ENCODE measurements at regions not wholly inside any gene's neighbourhood (a gene's known extent, or its start where the extent isn't known, plus 50 kb on each side); places are given as distances from the start of the nearest gene placed in this dataset.

DNA sequence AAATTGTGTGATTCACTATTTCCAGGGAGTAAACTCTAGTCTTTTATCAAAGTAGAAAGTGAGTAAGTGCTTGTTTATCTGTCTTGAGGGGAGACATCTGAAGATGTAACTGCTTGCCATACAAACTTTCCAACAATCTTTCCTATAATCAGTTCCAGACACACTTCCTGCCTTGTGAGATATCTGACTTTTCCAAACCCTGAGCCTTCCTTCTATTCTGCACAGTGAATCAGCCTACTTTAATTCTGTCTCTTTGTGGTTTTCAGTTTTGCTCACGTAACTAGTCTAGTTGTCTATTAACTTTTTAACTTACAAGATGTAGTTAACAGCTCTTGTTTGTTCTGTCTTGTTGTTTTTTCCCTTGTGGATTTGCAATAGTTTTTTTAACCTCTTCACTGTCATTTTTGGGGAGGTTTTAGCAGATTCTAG, 947.8 kb downstream of the C4orf33 start:
- no peak for TF ChIP-seq EZH2 (IDR thresholded peaks at IDR 0.05; ENCODE audit: borderline replicate concordance, low read depth, low read length, severe bottlenecking)
- TF ChIP-seq, protein P1, sequence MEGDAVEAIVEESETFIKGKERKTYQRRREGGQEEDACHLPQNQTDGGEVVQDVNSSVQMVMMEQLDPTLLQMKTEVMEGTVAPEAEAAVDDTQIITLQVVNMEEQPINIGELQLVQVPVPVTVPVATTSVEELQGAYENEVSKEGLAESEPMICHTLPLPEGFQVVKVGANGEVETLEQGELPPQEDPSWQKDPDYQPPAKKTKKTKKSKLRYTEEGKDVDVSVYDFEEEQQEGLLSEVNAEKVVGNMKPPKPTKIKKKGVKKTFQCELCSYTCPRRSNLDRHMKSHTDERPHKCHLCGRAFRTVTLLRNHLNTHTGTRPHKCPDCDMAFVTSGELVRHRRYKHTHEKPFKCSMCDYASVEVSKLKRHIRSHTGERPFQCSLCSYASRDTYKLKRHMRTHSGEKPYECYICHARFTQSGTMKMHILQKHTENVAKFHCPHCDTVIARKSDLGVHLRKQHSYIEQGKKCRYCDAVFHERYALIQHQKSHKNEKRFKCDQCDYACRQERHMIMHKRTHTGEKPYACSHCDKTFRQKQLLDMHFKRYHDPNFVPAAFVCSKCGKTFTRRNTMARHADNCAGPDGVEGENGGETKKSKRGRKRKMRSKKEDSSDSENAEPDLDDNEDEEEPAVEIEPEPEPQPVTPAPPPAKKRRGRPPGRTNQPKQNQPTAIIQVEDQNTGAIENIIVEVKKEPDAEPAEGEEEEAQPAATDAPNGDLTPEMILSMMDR (IDR thresholded peaks at IDR 0.05; ENCODE audit: borderline replicate concordance, extremely low read depth, low read length, poor library complexity, severe bottlenecking), result no peak

Measured in DND-41 (cell line).